GM19397 (cell line): ENCODE measurements at regions not wholly inside any gene's neighbourhood (a gene's known extent, or its start where the extent isn't known, plus 50 kb on each side); places are given as distances from the start of the nearest gene placed in this dataset.
"Not testable (repeated sequence)": the region's sequence is repeated elsewhere in the genome, so short reads cannot be mapped to it uniquely, and the experiment has no call there.

Source experiments
- ATAC-seq: cut with Tn5 transposase; IDR thresholded peaks from one replicate; pipeline ENCODE4 v1.9.1; 2021; ENCODE audit warnings: mild to moderate bottlenecking, moderate library complexity; ENCODE audit not compliant: unreplicated experiment

GRCh38 chr4:174012135-174012885 is 271.2 kb downstream of the FBXO8 start:
- ATAC-seq, result no peak

GRCh38 chr4:174010547-174010946 is 272.9 kb downstream of the FBXO8 start:
- no peak for ATAC-seq

GRCh38 chr4:174009686-174010451 is 273.6 kb downstream of the FBXO8 start:
- no peak for ATAC-seq

- ATAC-seq, result no peak
Measured at GRCh38 chr4:174005422-174005821, 278.0 kb downstream of the FBXO8 start.

- no peak for ATAC-seq
Measured at GRCh38 chr4:173998471-173999144, 284.9 kb downstream of the FBXO8 start.

GRCh38 chr4:173995779-173996178 is 287.7 kb downstream of the FBXO8 start:
- ATAC-seq, result not testable (repeated sequence)

GRCh38 chr4:173991814-173992213 is 291.7 kb downstream of the FBXO8 start:
- no peak for ATAC-seq

- no peak for ATAC-seq
Measured at GRCh38 chr4:173991316-173991715, 292.2 kb downstream of the FBXO8 start.

- ATAC-seq, result no peak
Measured at GRCh38 chr4:173990869-173991210, 292.6 kb downstream of the FBXO8 start.

GRCh38 chr4:173990126-173990868 is 293.2 kb downstream of the FBXO8 start:
- no peak for ATAC-seq

GRCh38 chr4:173963523-173963922 is 319.9 kb downstream of the FBXO8 start:
- not testable (repeated sequence) for ATAC-seq

- no peak for ATAC-seq
Measured at GRCh38 chr4:173960398-173960797, 323.1 kb downstream of the FBXO8 start.

GRCh38 chr4:173958445-173958844 is 325.0 kb downstream of the FBXO8 start:
- no peak for ATAC-seq

- no peak for ATAC-seq
Measured at GRCh38 chr4:173943547-173943946, 339.9 kb downstream of the FBXO8 start.

GRCh38 chr4:173940146-173940545 is 343.3 kb downstream of the FBXO8 start:
- ATAC-seq, result no peak

GRCh38 chr4:173937631-173938270 is 345.7 kb downstream of the FBXO8 start:
- no peak for ATAC-seq

GRCh38 chr4:173936861-173937260 is 346.6 kb downstream of the FBXO8 start:
- no peak for ATAC-seq

- ATAC-seq, result no peak
Measured at GRCh38 chr4:173935622-173936405, 347.7 kb downstream of the FBXO8 start.

- ATAC-seq, result no peak
Measured at GRCh38 chr4:173934933-173935620, 348.4 kb downstream of the FBXO8 start.
